GM23338 (cell line): ENCODE measurements at regions not wholly inside any gene's neighbourhood (a gene's known extent, or its start where the extent isn't known, plus 50 kb on each side); places are given as distances from the start of the nearest gene placed in this dataset.

Source experiments
- ATAC-seq: fragments of 200-7000 bp; cut with Tn5 transposase; 3 replicates; pipeline ENCODE4 v1.9.1; 2020
- DNase-seq: peaks from one replicate; pipeline ENCODE4 v3.0.0-alpha.2; 2015; ENCODE audit warnings: low spot score
- H2AFZ ChIP-seq: fragments of 200-600 bp; sonication (generic); 2 replicates; pipeline ENCODE4 v1.8.0; 2016; ENCODE audit warnings: antibody characterized with exemption, mild to moderate bottlenecking, moderate library complexity
- H3F3A ChIP-seq: fragments of 200-600 bp; sonication (generic); replicated peaks from 2 replicates; pipeline ENCODE4 v1.8.0; 2017; ENCODE audit warnings: antibody characterized with exemption, mixed run types, low read depth
- H3K27ac ChIP-seq: fragments of 200-600 bp; sonication (generic); 2 replicates; pipeline ENCODE4 v1.6.1; 2016; ENCODE audit warnings: low read depth
- H3K27me3 ChIP-seq: fragments of 200-600 bp; sonication (generic); 2 replicates; pipeline ENCODE4 v1.8.0; 2016; ENCODE audit warnings: mild to moderate bottlenecking, mixed run types, moderate library complexity; ENCODE audit not compliant: insufficient read depth
- H3K36me3 ChIP-seq: fragments of 200-600 bp; sonication (generic); 2 replicates; pipeline ENCODE4 v1.8.0; 2016; ENCODE audit warnings: mild to moderate bottlenecking; ENCODE audit not compliant: insufficient read depth
- H3K4me1 ChIP-seq: fragments of 200-600 bp; sonication (generic); 2 replicates; pipeline ENCODE4 v1.8.0; 2016; ENCODE audit warnings: mild to moderate bottlenecking, moderate library complexity; ENCODE audit not compliant: insufficient read depth
- H3K4me2 ChIP-seq: fragments of 200-600 bp; sonication (generic); 2 replicates; pipeline ENCODE4 v1.7.1; 2017; ENCODE audit warnings: mixed run types
- H3K4me3 ChIP-seq: fragments of 200-600 bp; sonication (generic); 2 replicates; pipeline ENCODE4 v1.6.1; 2016; ENCODE audit warnings: mixed run types
- H3K79me2 ChIP-seq: fragments of 200-600 bp; sonication (generic); replicated peaks from 2 replicates; pipeline ENCODE4 v1.8.0; 2017; ENCODE audit warnings: mild to moderate bottlenecking; ENCODE audit not compliant: insufficient read depth
- H3K9me2 ChIP-seq: fragments of 200-600 bp; sonication (generic); 2 replicates; pipeline ENCODE4 v1.8.0; 2017; ENCODE audit not compliant: insufficient read depth
- H4K20me1 ChIP-seq: fragments of 200-600 bp; sonication (generic); replicated peaks from 2 replicates; pipeline ENCODE4 v1.8.0; 2017; ENCODE audit warnings: mild to moderate bottlenecking; ENCODE audit not compliant: insufficient read depth
- H3K27ac Mint-ChIP-seq: 2 replicates; pipeline ENCODE4 v1.8.0; 2020; ENCODE audit warnings: inconsistent platforms, mild to moderate bottlenecking, moderate library complexity, mixed read lengths
- H3K27me3 Mint-ChIP-seq: 3 replicates; pipeline ENCODE4 v1.8.0; 2022; ENCODE audit warnings: low read depth, mild to moderate bottlenecking, moderate library complexity, mixed read lengths, inconsistent platforms; ENCODE audit not compliant: insufficient read depth, poor library complexity
- H3K36me3 Mint-ChIP-seq: 3 replicates; pipeline ENCODE4 v1.8.0; 2021; ENCODE audit warnings: low read depth, mild to moderate bottlenecking, inconsistent platforms, moderate library complexity, mixed read lengths
- H3K4me1 Mint-ChIP-seq: 3 replicates; pipeline ENCODE4 v1.8.0; 2020; ENCODE audit warnings: mild to moderate bottlenecking, inconsistent platforms, mixed read lengths
- H3K4me3 Mint-ChIP-seq: 3 replicates; pipeline ENCODE4 v1.8.0; 2021; ENCODE audit warnings: moderate library complexity, mild to moderate bottlenecking, inconsistent platforms, mixed read lengths
- H3K9me3 Mint-ChIP-seq: 3 replicates; pipeline ENCODE4 v1.8.0; 2020; ENCODE audit warnings: moderate library complexity, mild to moderate bottlenecking, inconsistent platforms, mixed read lengths
- CREB1 ChIP-seq: fragments of 250-450 bp; sonication (Bioruptor Pico); IDR thresholded peaks from 2 replicates; pipeline ENCODE4 v1.5.0; 2020; ENCODE audit warnings: low read depth, mild to moderate bottlenecking, moderate library complexity
- CTCF ChIP-seq, 2 experiments: fragments of 200-600 bp in 1 of 2; sonication (generic) in 1 of 2; conservative IDR thresholded peaks; 2 replicates each; pipeline versions ENCODE4 v1.5.1 to v1.6.1; 2016 to 2017; ENCODE audit warnings: antibody characterized with exemption in 2 of 2, low read depth in 2 of 2, mild to moderate bottlenecking in 2 of 2, moderate library complexity in 1 of 2
- ETS1 ChIP-seq: IDR thresholded peaks from 2 replicates; pipeline ENCODE4 v1.6.1; 2016; ENCODE audit warnings: antibody characterized with exemption
- EZH2 ChIP-seq: fragments of 200-600 bp; sonication (generic); IDR thresholded peaks from one replicate; pipeline ENCODE4 v1.8.0; 2017; ENCODE audit warnings: antibody characterized with exemption, mild to moderate bottlenecking, low read depth; ENCODE audit not compliant: unreplicated experiment
- EZH2phosphoT487 ChIP-seq: fragments of 200-600 bp; sonication (generic); IDR thresholded peaks from one replicate; pipeline ENCODE4 v1.8.1; 2018; ENCODE audit warnings: antibody characterized with exemption; ENCODE audit not compliant: unreplicated experiment
- JUNB ChIP-seq: IDR thresholded peaks from one replicate; pipeline ENCODE4 v1.6.1; 2016; ENCODE audit warnings: antibody characterized with exemption; ENCODE audit not compliant: unreplicated experiment
- NANOG ChIP-seq: IDR thresholded peaks from 2 replicates; pipeline ENCODE4 v1.6.1; 2016; ENCODE audit warnings: antibody characterized with exemption, borderline replicate concordance
- POLR2AphosphoS5 ChIP-seq: IDR thresholded peaks from 2 replicates; pipeline ENCODE4 v1.6.1; 2016; ENCODE audit warnings: antibody characterized with exemption, low read depth
- REST ChIP-seq: IDR thresholded peaks from one replicate; pipeline ENCODE4 v1.6.1; 2018; ENCODE audit warnings: antibody characterized with exemption; ENCODE audit not compliant: unreplicated experiment
- STAT1 ChIP-seq: IDR thresholded peaks from one replicate; pipeline ENCODE4 v1.6.1; 2016; ENCODE audit warnings: antibody characterized with exemption; ENCODE audit not compliant: unreplicated experiment
- ZNF114 ChIP-seq: fragments of 250-450 bp; sonication (Bioruptor Pico); IDR thresholded peaks from 2 replicates; pipeline ENCODE4 v1.5.0; 2020; ENCODE audit warnings: mild to moderate bottlenecking, moderate library complexity
- ZNF331 ChIP-seq: fragments of 250-450 bp; sonication (Bioruptor Pico); IDR thresholded peaks from 2 replicates; pipeline ENCODE4 v1.5.0; 2020; ENCODE audit warnings: low read depth, mild to moderate bottlenecking, moderate library complexity
- ZNF462 ChIP-seq: fragments of 250-450 bp; sonication (Bioruptor Pico); IDR thresholded peaks from 2 replicates; pipeline ENCODE4 v1.5.0; 2020; ENCODE audit warnings: mild to moderate bottlenecking, moderate library complexity

GRCh38 chr22:27269751-27270543, 531.6 kb downstream of the MN1 start:
- Histone ChIP-seq H3K79me2 (no peaks in the 10 kb centered on the region), H3K27me3 (no peaks in the 10 kb centered on the region), H3K36me3 (no peaks in the 10 kb centered on the region), H2AFZ (no peak overlapping the region), H3F3A (no peaks in the 10 kb centered on the region), H3K4me2 (no peak overlapping the region), H3K27ac (no peak overlapping the region), H4K20me1 (no peaks in the 10 kb centered on the region), H3K4me1 (peaks cover 11% of the 10 kb centered on the region), H3K4me3 (no peak overlapping the region), H3K9me2 (no peaks in the 10 kb centered on the region)
- DNase-seq (no peak), ATAC-seq (no peak)
- Mint-ChIP-seq H3K36me3 (no peaks in the 10 kb centered on the region), H3K27ac (no peak overlapping the region), H3K9me3 (no peaks in the 10 kb centered on the region), H3K27me3 (peaks cover 6% of the 10 kb centered on the region), H3K4me3 (no peak overlapping the region), H3K4me1 (peaks cover 14% of the 10 kb centered on the region)
- no peak for TF ChIP-seq CREB1 (CRISPR knock-in tag)
- TF ChIP-seq EZH2phosphoT487, result no peak
- no peak for TF ChIP-seq ETS1
- TF ChIP-seq ZNF462 (CRISPR knock-in tag), result no peak
- no peak for TF ChIP-seq EZH2
- no peak for TF ChIP-seq REST
- no peak for TF ChIP-seq JUNB
- TF ChIP-seq ZNF114 (CRISPR knock-in tag), result no peak
- TF ChIP-seq ZNF331 (CRISPR knock-in tag), result no peak
- no peak for TF ChIP-seq STAT1
- TF ChIP-seq POLR2AphosphoS5, result no peak
- TF ChIP-seq NANOG, result no peak
- TF ChIP-seq CTCF (conservative IDR thresholded peaks at IDR 0.05; ENCODE audit: low read depth in 2 of 2), result no peak
